Stomach (tissue), 8 donors: ENCODE measurements at regions not wholly inside any gene's neighbourhood (a gene's known extent, or its start where the extent isn't known, plus 50 kb on each side); places are given as distances from the start of the nearest gene placed in this dataset.

Experiments
- DNase-seq, 2 donors: peaks; one replicate each; pipeline versions ENCODE4 v3.0.0 to v3.0.0-alpha.2; 2013 to 2019
- H3K27ac ChIP-seq, 5 donors: fragments of 200-600 bp in 4 of 5; sonication (generic) in 4 of 5; one replicate each; pipeline ENCODE4 v1.5.1; 2013 to 2019; ENCODE audit warnings: mild to moderate bottlenecking in 1 of 5, moderate library complexity in 1 of 5
- H3K27me3 ChIP-seq, 3 donors: fragments of 200-600 bp; sonication (generic); one replicate each; pipeline ENCODE4 v1.5.1; 2017 to 2019; ENCODE audit warnings: mixed run types in 1 of 3
- H3K36me3 ChIP-seq, 4 donors: fragments of 200-600 bp; sonication (generic); 1 replicate in 3 of 4; 2 replicates in 1 of 4; pipeline ENCODE4 v1.5.1; 2016 to 2019
- H3K4me1 ChIP-seq, 4 donors: fragments of 200-600 bp; sonication (generic); one replicate each; pipeline ENCODE4 v1.5.1; 2016 to 2019
- H3K4me3 ChIP-seq, 4 donors: fragments of 200-600 bp; sonication (generic) in 3 of 4; one replicate each; pipeline ENCODE4 v1.5.1; 2016 to 2019; ENCODE audit warnings: mild to moderate bottlenecking in 1 of 4
- H3K9me3 ChIP-seq, 4 donors: fragments of 200-600 bp; sonication (generic); one replicate each; pipeline ENCODE4 v1.5.1; 2016 to 2019
- EP300 ChIP-seq: sonication (generic); formaldehyde crosslinking; IDR thresholded peaks from one replicate; pipeline ENCODE4 v1.6.1; 2017; ENCODE audit warnings: antibody characterized with exemption
- POLR2A ChIP-seq, 4 donors: fragments of 450-650 bp; IDR thresholded peaks; one replicate each; pipeline ENCODE4 v1.6.1; 2016; ENCODE audit warnings: antibody characterized with exemption in 4 of 4, control low read depth in 2 of 4, mild to moderate bottlenecking in 1 of 4, moderate library complexity in 1 of 4
- POLR2AphosphoS5 ChIP-seq, 3 donors: sonication (generic); formaldehyde crosslinking; IDR thresholded peaks; one replicate each; pipeline ENCODE4 v1.6.1; 2016; ENCODE audit warnings: antibody characterized with exemption in 3 of 3
- WGBS, 5 donors: extraction: QIAGEN DNeasy Blood & Tissue Kit in 3 of 5; methylation state at CpG; one replicate each; pipeline versions ENCODE4 v1.1.5 to v1.1.7; 2013 to 2018; 5-methylcytosine and 5-hydroxymethylcytosine counted together
- intact Hi-C: fragments of 100-400 bp; cut with DNase I; formaldehyde crosslinking; loops from one replicate; pipeline ENCODE4 v1.15.1; 2023; ENCODE audit warnings: low total_unique reads
- TF ChIP-seq, protein P1 (sequence below), 7 experiments: fragments of 450-650 bp in 4 of 7; fragments of 200-600 bp in 3 of 7; sonication (generic) in 3 of 7; IDR thresholded peaks; one replicate each; pipeline ENCODE4 v1.5.1; 2016 to 2019; ENCODE audit warnings: antibody characterized with exemption in 7 of 7, control low read depth in 2 of 7, mild to moderate bottlenecking in 1 of 7
- donor health status: healthy with polysubstance abuse.
- donor health status: Bipolar disorder and iron deficiency.
- donor health status: healthy.

GRCh38 chr3:110859336-110859735 lies 212.3 kb upstream of the NECTIN3 start:
- peak in 1 of 2 donors; percentile 58 for DNase-seq
- TF ChIP-seq, protein P1, sequence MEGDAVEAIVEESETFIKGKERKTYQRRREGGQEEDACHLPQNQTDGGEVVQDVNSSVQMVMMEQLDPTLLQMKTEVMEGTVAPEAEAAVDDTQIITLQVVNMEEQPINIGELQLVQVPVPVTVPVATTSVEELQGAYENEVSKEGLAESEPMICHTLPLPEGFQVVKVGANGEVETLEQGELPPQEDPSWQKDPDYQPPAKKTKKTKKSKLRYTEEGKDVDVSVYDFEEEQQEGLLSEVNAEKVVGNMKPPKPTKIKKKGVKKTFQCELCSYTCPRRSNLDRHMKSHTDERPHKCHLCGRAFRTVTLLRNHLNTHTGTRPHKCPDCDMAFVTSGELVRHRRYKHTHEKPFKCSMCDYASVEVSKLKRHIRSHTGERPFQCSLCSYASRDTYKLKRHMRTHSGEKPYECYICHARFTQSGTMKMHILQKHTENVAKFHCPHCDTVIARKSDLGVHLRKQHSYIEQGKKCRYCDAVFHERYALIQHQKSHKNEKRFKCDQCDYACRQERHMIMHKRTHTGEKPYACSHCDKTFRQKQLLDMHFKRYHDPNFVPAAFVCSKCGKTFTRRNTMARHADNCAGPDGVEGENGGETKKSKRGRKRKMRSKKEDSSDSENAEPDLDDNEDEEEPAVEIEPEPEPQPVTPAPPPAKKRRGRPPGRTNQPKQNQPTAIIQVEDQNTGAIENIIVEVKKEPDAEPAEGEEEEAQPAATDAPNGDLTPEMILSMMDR (IDR thresholded peaks at IDR 0.05), result no peak
- no peak for TF ChIP-seq EP300
- no peak for TF ChIP-seq POLR2AphosphoS5 (IDR thresholded peaks at IDR 0.05)
- TF ChIP-seq POLR2A (IDR thresholded peaks at IDR 0.05), result no peak
- Histone ChIP-seq H3K9me3 (no peaks in the 10 kb centered on the region), H3K27ac (no peak overlapping the region), H3K27me3 (no peaks in the 10 kb centered on the region), H3K4me3 (no peak overlapping the region), H3K4me1 (peaks cover 0 to 4% (median 0%) of the 10 kb centered on the region in 4 donors), H3K36me3 (no peaks in the 10 kb centered on the region)
- intact Hi-C loops, result no loop called here
- 38 to 58% (median 48%) methylated on average over 5 of the region's 5 CpGs for WGBS, 5 donors

DNA sequence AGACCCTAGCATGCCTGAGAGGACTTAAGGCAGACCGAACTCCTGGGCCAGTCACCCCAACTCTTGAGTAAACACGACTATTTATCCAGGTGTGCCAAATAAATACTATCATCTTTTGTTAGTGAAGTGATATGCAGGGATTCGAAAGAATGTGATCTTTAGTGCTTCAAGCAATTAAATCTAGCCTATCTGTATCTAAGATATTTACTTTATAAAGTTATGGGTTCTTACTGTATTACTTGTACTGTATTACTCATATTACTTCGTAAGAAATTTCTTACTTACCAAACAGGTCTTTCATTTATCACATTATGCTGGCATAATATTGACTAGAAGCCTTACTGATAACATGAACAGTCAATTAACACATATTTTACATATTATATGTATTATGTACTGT lies 211.6 kb upstream of the NECTIN3 start:
- Histone ChIP-seq H3K9me3 (no peaks in the 10 kb centered on the region), H3K4me1 (peaks cover 0 to 4% (median 0%) of the 10 kb centered on the region in 4 donors), H3K27me3 (no peaks in the 10 kb centered on the region), H3K27ac (no peak overlapping the region), H3K36me3 (no peaks in the 10 kb centered on the region), H3K4me3 (no peak overlapping the region)
- TF ChIP-seq POLR2A (IDR thresholded peaks at IDR 0.05) (no peak), POLR2AphosphoS5 (IDR thresholded peaks at IDR 0.05) (no peak), EP300 (no peak)
- TF ChIP-seq, protein P1 (IDR thresholded peaks at IDR 0.05), result no peak
- intact Hi-C loops, result no loop called here
- peak in 1 of 2 donors; percentile 12 for DNase-seq
- 21 to 39% (median 30%) methylated on average over 4 of the region's 4 CpGs for WGBS, 5 donors

GRCh38 chr3:110865934-110866333 lies 205.7 kb upstream of the NECTIN3 start:
- no peak overlapping the region for H3K27ac ChIP-seq
- no peaks in the 10 kb centered on the region for H3K36me3 ChIP-seq
- DNase-seq, result no peak
- no peaks in the 10 kb centered on the region for H3K4me1 ChIP-seq
- H3K27me3 ChIP-seq, result no peaks in the 10 kb centered on the region
- WGBS, 5 donors, result 84 to 88% (median 87%) methylated on average over 4 of the region's 4 CpGs
- TF ChIP-seq POLR2AphosphoS5 (IDR thresholded peaks at IDR 0.05), result no peak
- TF ChIP-seq, protein P1 (IDR thresholded peaks at IDR 0.05), result no peak
- no peak for TF ChIP-seq EP300
- TF ChIP-seq POLR2A (IDR thresholded peaks at IDR 0.05), result no peak
- no peaks in the 10 kb centered on the region for H3K9me3 ChIP-seq
- intact Hi-C loops, result no loop called here
- H3K4me3 ChIP-seq, result no peak overlapping the region

DNA sequence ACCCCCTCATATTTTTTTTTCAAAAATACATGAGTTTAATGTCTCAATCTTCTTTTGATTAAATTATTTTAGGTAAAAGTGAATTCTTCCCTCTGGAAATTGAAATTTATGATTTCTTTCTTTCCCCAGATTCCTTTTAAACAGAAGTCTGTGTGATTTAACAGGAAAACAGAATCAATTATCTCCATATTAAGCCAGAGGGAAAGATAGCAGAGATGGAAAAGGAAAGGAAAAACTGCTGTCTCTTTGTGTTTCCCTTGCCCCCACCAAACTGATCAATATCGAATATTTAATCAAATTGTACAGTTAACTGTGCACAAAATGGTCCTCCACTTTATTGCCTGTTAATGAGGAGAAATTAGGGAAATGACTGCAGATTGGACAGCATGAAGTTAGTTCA lies 203.5 kb upstream of the NECTIN3 start:
- intact Hi-C loops, result no loop called here
- 81 to 93% (median 90%) methylated on average over 1 of the region's 1 CpG for WGBS, 5 donors
- H3K9me3 ChIP-seq, result no peaks in the 10 kb centered on the region
- no peak for DNase-seq
- H3K4me3 ChIP-seq, result no peak overlapping the region
- no peak for TF ChIP-seq POLR2AphosphoS5 (IDR thresholded peaks at IDR 0.05)
- TF ChIP-seq EP300, result no peak
- TF ChIP-seq POLR2A (IDR thresholded peaks at IDR 0.05), result no peak
- TF ChIP-seq, protein P1 (IDR thresholded peaks at IDR 0.05), result no peak
- no peak overlapping the region for H3K27ac ChIP-seq
- H3K27me3 ChIP-seq, result no peaks in the 10 kb centered on the region
- H3K36me3 ChIP-seq, result no peaks in the 10 kb centered on the region
- H3K4me1 ChIP-seq, result no peaks in the 10 kb centered on the region
